Prostate gland (tissue), 2 donors: ENCODE measurements at regions not wholly inside any gene's neighbourhood (a gene's known extent, or its start where the extent isn't known, plus 50 kb on each side); places are given as distances from the start of the nearest gene placed in this dataset.

ENCODE experiments used
- POLR2AphosphoS5 ChIP-seq: sonication (generic); formaldehyde crosslinking; IDR thresholded peaks from one replicate; pipeline ENCODE4 v1.6.1; 2017; ENCODE audit warnings: antibody characterized with exemption
- TF ChIP-seq, protein P1 (sequence below), 4 experiments: fragments of 200-600 bp in 2 of 4; fragments of 450-650 bp in 2 of 4; sonication (generic) in 2 of 4; IDR thresholded peaks; 1 replicate in 3 of 4; 2 replicates in 1 of 4; pipeline ENCODE4 v1.5.1; 2016 to 2019; ENCODE audit warnings: antibody characterized with exemption in 4 of 4, mild to moderate bottlenecking in 2 of 4, moderate library complexity in 2 of 4

DNA sequence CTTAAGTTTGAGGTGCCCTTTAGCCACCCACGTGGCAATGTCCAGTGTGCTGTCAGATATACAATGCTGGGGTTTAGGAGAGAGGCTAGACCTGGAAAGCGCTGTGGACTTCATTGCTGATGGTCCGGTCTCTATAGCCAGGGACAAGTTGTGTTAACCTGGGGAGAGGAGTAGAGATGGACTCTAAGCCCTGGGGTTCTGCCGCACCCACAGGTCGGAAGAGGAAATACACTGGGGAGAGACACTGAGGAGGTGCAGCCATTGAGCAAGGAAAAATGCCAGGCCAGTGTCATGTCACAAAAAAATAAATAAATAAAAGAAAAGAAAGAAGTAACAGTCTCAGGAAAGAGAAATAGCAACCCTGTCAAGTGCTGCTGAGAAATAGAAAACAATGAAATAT is 106.9 kb upstream of the CBLN2 start:
- TF ChIP-seq POLR2AphosphoS5: no peak
- TF ChIP-seq, protein P1, sequence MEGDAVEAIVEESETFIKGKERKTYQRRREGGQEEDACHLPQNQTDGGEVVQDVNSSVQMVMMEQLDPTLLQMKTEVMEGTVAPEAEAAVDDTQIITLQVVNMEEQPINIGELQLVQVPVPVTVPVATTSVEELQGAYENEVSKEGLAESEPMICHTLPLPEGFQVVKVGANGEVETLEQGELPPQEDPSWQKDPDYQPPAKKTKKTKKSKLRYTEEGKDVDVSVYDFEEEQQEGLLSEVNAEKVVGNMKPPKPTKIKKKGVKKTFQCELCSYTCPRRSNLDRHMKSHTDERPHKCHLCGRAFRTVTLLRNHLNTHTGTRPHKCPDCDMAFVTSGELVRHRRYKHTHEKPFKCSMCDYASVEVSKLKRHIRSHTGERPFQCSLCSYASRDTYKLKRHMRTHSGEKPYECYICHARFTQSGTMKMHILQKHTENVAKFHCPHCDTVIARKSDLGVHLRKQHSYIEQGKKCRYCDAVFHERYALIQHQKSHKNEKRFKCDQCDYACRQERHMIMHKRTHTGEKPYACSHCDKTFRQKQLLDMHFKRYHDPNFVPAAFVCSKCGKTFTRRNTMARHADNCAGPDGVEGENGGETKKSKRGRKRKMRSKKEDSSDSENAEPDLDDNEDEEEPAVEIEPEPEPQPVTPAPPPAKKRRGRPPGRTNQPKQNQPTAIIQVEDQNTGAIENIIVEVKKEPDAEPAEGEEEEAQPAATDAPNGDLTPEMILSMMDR (IDR thresholded peaks at IDR 0.05): no peak
